GM18498 (cell line): ENCODE measurements at regions not wholly inside any gene's neighbourhood (a gene's known extent, or its start where the extent isn't known, plus 50 kb on each side); places are given as distances from the start of the nearest gene placed in this dataset.
A peak's percentile ranks its signal among the peaks of the same experiment; 100 is the strongest.
"Not testable (repeated sequence)": the region's sequence is repeated elsewhere in the genome, so short reads cannot be mapped to it uniquely, and the experiment has no call there.

Experiments
- ATAC-seq: cut with Tn5 transposase; IDR thresholded peaks from one replicate; pipeline ENCODE4 v1.9.1; 2021; ENCODE audit warnings: mild to moderate bottlenecking, moderate library complexity; ENCODE audit not compliant: unreplicated experiment

DNA sequence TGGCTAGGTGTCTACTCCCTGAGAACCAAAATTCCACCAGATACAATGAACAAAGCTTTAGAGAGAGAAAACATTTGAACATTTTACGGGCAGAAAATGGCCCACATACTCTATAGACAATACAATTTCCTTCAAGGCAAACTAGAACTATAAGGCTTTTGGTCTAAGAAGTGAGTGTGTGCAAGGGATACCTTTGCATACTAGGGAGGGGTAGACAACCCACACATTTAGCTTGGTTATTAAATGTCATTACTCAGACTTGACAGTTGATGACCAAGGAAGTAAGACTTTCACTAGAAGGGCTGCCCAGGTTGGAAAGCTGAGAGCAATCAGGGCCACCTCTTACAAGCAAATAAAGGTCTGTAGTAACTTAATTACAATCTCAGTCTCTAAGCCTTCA, 64.0 kb upstream of the PLEKHM1 start:
- not testable (repeated sequence) for ATAC-seq

DNA sequence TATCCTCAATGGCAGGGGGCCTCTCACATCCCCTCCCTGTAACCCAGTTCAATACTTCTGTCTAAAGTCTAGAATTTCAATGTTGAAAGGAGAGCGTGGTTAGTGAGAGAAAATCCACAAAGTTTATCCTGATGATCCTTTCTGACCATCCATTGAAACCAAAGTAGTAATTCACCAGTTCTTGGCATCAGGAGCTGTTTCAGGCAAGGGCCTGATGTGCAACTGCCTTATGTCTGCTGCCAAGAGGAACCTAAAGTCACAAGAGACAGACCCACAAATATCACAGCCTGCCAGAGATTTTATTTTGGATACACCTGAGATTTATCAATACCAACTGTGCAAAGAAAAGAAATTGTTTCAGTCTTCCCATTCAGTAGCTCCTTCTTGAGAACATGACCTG, 68.3 kb upstream of the PLEKHM1 start:
- ATAC-seq, result not testable (repeated sequence)

DNA sequence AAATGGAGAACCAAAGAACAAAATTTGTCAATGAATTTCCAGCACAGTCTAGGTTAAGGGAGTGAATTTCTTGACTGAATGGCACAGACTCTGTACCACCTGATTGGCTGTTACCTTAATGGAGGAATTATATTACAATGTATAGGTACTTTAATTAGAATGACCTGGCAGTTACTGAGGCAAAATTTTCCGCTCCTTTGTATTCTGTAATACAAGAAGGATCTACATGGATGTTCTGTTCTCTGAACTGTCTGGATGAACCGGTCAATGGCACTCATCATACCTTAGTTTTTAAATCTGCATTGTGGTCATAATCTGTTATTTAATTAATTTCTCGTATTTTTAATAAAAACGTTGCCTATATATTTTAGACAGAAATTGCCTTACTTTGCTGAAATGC, 72.3 kb upstream of the PLEKHM1 start:
- not testable (repeated sequence) for ATAC-seq

DNA sequence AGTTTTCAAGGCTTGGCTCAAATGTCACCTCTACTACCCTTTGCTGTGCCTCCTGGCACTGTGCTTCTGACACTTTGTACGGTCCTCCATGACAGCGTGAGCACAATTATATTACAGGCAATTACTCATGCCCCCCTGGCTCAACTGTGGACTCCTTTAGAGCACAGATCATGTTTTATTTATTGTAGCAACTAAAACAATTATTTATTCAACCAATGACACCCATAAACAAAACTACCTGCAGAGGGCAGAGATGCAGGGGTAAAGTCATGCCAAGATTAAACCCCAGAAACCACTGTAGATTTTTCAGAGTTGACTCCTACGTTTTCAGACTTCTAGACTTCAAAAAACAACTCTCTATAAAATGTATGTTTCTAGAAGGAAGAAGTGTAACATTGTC, 72.8 kb upstream of the PLEKHM1 start:
- not testable (repeated sequence) for ATAC-seq

DNA sequence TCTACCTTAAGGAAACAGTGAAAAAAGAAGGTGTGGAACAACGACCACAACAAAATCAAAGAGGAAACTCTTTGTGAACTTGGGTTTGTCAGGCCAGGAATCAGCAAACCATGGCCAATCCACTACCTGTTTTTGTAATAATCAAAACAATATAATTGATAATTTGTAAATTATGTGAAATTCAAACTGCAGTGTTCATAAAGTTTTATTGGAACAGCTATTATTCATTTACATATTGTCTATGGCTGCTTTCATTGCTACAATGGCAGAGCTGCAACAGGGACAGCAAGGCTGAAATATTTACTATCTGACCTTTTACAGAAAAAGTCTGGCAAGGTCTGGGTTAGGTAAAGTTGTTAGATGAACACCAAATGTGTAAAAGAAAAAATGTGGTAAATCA, 77.8 kb upstream of the PLEKHM1 start:
- not testable (repeated sequence) for ATAC-seq

DNA sequence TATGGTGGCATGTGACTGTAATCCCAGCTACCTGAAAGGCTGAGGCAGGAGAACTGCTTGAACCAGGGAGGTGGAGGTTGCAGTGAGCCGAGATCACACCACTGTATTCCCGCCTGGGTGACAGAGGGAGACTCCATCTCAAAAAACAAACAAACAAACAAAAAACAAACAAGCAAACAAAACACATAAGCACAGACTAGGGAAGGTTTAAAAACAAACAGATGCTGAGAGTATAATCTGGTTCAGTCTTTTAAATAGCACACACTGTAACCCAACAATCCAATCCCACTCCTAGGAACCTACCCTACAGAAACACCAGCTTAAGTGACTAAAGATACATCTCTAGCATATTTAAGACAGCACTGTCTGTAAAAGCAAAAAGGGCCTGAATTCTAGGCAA, 82.8 kb upstream of the PLEKHM1 start:
- not testable (repeated sequence) for ATAC-seq

DNA sequence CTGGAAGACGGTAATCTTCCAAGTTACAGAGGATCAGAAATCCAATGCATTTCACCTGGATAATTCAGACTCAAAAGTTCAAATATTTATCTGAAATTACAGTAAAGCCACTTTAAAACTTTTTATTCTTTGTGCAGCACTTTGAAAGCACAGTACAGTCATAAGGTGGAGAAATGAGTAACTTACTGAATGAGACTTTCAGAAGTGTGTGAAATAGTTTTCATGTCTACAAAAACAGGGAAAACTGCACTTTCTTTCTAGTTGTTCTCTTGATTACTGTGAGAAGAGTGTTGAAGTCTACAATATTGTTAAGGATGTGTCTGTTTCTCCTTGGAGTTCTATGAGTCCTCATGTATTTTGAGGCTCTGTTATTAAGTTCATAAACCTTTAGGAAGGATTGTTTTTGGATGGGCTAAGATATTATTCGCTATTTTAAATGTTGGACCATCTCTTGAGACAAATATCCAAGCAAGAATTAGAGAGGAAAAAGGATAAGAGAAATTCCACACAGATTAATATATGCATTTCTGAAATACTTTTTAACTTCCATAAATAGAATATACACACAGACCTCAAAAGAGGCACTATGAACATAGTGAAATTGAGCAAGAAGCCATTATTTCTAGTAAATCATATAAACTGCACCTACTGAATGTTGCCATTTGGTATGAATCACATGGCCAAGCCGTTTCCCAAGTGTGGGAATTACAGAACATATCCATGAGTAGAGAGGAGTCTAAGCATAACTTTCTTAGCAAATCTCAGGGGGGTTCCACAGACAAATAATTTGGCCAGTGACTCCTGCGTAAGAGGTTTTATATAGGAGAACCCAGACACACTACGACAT, 83.6 kb upstream of the PLEKHM1 start:
- no peak for ATAC-seq

DNA sequence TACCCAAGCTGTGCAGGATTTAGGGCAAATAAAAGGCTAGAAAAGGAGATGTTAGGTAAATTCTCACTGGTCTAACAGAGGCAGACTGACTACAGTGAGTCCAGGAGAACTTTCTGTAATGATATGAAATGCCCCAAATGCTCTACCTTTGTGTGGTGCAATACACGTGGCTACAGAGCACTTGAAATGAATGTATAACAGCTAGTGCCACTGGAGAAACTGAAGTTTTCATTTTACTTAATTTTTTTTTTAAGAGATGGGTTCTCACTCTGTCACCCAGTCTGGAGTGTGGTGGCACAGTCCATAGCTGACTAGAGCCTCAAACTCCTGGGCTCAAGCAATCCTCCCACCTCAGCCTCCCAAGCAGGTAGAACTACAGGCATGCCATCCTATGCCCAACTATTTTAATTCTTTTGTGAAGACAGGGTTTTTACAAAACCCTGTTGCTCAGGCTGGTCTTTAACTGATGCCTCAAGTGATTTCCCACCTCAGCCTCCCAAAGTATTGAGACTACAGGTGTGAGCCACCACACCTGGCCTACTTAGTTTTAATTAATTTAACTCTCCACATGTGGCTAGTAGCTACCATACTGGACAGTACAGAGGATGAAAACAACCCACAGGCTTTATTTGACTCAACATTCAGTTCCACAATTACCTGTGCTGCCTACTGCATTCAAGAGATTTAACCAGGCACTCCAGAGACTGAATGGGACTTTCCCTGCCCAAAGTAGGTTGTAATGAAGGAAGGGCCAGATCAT, 84.8 kb upstream of the PLEKHM1 start:
- no peak for ATAC-seq

DNA sequence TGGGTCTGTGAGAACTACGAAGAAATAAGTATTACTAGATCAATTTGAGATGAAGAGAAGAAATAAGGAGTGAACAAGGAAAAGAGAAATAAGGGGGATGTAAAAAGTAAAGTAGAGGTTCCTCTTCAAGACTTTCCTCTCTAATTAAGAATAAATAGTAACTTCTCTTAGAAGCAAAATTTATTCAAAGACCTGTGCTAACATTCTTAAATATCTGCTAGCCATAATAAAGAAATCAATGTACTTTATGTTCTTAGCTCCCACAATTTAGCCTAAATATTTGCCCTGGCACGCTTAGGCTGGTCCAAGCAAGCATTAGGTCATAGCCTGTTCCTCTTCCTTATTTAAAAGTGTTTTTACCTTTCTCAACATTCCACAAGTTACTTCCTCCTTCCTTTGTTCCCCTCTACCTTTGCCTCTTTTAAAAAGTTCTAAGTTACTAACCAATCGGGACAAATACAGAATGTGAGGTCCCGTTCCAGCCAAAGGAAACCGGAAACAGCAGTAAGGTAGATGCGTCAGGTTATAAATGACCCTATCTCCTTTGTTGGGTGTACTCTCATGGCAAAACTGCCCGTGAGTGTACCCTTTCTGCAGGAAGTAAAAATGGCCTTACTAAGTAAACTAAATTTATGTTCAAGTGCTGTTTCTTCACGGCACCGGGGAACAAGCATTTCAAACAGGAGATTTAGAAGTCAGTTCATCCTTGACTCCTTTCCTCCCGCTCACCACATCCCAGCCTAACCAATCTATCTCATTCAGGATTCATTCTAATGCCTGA, 86.2 kb upstream of the PLEKHM1 start:
- not testable (repeated sequence) for ATAC-seq

DNA sequence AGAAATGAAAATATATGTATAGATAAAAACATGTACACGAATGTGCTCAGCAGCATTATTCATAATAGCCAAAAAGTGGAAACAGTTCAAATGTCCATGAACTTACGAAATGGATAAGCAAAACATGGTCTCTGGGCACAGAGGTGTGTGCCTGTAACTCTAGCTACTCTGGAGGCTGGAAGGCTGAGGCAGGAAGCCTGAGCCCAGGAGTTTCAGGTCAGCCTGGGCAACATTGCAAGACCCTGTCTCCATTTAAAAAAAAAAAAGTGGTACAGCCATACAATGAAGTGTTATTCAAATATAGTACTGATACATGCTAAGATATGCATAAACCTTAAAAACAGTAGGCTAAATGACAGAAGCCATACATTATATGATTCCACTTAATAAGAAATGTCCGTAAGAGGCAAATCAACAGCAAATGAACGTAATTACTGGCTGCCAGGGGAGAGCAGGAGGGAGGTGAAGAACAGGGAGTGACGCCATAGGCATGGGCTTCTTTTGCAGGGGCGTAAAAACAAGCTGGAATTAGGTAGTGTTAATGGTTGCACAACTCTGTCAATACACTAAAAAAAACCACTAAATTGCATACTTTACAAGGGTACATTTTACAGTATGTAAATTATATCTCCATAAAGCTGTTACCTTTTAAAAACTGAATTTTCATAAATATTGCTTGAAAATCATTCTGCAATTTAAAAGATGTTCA, 87.2 kb upstream of the PLEKHM1 start:
- ATAC-seq, result no peak

DNA sequence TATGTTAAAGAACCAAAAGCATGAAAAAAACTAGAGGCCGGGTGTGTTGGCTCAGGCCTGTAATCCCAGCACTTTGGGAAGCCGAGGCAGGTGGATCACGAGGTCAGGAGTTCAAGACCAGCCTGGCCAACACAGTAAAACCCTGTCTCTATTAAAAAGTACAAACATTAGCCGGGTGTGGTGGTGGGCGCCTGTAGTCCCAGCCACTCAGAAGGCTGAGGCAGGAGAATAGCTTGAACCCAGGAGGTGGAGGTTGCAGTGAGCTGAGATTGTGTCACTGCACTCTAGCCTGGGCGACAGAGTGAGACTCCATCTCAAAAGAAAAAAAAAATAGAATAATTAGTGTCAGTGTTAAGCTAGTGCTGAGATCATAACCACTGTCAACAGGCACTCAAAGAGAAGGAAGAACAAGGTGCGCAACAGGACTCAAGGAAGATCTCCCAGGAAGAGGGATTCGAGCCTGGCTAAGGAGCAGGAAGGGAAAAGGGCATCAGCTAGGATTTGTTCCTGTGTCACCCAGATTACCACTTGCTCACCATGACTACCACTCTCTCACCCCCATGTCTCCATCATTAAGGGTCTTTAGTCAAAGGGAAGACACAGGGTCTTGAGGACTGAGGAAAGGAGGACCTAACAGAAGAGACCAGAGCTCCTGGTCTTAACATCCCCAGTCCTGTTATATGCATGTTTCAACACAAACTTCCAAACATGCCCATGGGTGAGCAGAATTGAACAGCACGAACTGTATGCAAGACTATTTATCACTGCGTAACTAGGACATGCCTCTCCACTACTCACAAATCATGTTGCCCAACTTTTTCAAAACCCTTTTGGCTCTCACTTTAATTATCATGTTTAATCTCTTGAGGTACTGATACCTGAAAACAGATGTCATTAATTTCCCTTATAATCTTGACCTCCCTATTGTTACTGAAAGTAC, 88.3 kb upstream of the PLEKHM1 start:
- no peak for ATAC-seq

DNA sequence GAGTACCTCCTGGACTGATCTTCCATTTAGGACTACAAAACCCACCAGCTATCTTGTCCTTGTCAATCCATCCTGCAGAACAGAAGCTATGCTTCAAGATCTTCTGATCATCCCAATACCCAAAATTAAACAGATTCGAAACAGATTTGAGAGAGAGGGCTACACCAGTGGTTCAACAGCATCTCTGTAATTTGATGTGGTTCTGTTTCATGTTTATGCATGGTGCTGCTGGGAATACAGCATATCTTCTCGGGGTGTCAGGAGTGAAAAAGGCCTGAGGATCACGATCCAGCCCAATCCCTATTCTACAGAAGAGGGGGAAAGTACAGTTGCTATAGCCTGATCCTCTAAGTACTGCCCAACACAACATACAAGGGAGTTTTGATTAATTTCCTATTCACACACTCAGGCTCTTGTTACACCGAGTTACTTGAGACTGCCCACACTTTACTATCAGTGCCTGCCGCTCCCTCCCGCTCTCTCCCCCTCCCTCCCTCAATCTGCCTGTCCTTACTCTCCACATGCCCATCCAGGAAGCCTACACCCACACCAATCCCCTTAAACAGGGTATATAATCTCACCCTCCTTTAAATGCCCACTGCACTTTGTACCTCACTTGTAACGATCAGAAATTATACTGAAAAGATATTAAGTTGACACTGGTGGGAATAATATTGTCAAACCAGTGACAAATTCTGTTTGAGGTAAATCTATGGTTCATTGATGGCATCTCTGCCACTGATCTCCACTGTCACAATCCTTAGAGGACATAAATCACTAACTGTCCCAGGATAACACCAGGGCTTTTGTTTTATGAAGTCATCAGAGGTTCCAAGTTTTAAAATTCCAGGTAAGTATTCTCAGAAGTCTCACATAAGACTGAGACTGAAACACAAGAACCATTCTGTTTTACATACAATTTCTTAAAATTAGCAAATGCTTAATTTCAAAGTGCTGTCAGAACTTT, 89.3 kb upstream of the PLEKHM1 start:
- no peak for ATAC-seq

DNA sequence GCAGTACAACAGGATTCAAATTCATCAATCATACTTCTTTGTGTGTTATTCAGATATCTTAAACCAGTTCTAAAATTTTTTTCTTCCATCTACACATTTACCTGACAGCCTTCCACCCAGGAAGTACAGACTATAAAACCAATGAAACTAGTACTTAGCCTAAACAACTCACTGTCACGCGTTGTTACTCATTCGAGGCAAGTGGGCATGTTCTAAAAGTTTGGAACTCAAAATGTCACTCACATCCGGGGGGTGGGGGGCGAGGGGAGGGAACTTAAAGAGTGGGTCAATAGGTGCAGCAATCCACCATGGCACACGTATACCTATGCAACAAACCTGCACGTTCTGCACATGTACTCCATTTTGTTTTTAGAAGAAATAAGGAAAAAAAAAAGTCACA, 90.4 kb upstream of the PLEKHM1 start:
- ATAC-seq, result no peak

DNA sequence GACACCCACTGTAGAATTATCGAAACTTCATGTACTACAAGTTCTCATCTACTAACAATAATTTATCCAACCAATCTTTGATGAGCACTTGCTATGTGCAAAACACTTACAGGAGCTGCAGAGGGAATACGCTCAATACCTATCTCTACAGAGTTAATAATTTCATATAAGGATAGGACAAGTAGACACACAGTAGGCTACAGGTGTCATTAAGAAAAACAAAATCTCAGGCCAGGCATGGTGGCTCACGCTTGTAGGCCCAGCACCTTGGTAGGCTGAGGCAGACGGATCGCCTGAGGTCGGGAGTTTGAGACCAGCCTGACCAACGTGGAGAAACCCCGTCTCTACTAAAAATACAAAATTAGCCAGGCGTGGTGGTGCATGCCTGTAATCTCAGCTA, 91.3 kb upstream of the PLEKHM1 start:
- ATAC-seq, result no peak

DNA sequence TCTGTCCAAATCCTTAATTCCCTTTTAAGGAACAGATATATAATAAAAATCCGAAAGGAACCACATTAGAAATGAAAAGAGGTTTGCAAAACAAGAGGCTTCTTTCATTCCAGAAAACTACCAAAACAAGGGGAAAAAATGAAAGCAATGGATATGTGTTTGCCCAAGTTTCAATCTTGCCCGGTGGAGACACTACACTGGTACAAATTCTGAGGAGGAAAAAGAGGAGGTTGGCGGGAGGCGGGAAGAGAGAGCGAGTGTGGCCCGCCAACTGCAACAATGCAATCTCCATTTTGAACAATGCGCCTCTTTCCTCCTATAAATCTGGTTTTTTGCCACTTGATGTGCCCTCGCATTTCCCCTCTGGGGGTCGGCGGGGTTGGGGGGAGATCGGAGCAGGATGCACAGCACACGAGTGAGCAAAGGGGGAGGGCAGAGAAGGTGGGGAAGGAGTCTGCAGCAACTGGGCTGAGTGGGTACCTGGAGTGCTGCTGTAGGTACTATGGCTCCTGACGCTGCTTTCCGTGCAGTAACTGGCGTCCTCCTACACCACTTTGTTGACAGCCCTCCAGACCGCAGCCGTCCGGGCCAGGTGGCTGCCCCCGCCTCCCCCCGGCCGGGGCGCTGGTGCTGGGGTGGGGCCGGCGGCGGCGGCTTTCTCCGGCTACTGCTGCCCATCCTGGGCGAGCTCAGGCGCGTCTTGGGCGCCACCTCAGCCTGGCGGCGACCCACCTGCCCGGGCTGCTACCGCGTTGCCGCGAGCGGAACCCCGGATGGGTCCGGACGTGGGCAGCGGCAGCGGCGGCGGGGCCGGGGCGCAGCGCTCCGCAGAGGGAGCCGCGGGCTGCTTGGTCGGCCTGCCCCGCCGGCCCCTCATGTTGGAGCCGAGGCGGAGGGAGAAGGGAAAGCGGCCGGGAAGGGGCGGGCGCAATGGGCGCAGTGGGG, 93.8 kb upstream of the PLEKHM1 start:
- peak; percentile 65 for ATAC-seq

DNA sequence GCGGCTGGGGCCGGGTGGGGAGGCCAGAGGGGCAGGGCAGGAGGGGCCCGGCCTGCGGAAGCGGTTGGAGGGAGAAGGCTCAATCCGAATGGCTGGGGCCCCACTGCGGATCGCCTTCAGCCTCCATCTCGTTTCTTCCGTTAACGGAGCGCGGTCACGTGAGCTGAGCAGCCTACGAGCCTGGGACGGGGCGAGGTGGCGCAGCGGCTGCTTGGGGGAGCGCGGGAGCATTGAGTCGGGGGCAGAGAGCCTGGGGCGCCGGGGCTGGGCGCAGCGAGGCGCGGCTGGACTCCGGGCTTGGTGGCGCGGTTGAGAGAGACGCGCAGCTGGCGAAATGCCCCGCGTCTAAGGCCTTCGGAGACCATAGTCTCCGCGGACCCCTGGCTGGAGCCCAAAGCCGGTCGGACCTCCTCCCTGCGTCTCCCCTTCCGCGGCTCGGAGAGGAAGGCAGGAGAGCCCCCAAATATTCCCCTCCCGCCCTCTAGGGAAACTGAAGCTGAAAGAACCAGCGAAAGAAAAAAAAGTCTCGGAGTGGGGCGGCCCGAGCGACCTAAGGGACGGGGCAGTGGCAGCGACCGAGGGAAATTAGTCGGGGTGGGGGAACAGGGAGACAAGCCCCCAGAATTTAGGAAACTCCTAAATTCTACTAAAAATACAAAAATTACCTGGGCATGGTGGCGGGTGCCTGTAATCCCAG, 94.7 kb upstream of the PLEKHM1 start:
- ATAC-seq, result peak; percentile 68
